Naive thymus-derived CD4-positive, alpha-beta T cell (primary cell): ENCODE measurements at regions not wholly inside any gene's neighbourhood (a gene's known extent, or its start where the extent isn't known, plus 50 kb on each side); places are given as distances from the start of the nearest gene placed in this dataset.

ENCODE experiments used
- ATAC-seq: fragments of 150-1000 bp; cut with Tn5 transposase; 2 replicates; pipeline ENCODE4 v1.10.0; 2021; ENCODE audit warnings: mild to moderate bottlenecking, moderate library complexity
- CTCF ChIA-PET: fragments of 350-600 bp; sonication (Branson Sonifier 250); formaldehyde crosslinking; loops from one replicate; lab custom pipeline; 2021; ENCODE audit warnings: antibody characterized with exemption; lab: Charles Lee
- POLR2A ChIA-PET: fragments of 350-600 bp; sonication (Branson Sonifier 250); formaldehyde crosslinking; loops from one replicate; lab custom pipeline; 2021; ENCODE audit warnings: antibody characterized with exemption, inconsistent platforms; lab: Charles Lee
- DNase-seq, 9 donors: peaks; one replicate each; pipeline versions ENCODE4 v3.0.0 to v3.0.0-alpha.2; 2020 to 2022; ENCODE audit warnings: mixed read lengths in 1 of 9
- H3K27ac ChIP-seq: one replicate; pipeline ENCODE4 v1.7.0; 2013; ENCODE audit warnings: mild to moderate bottlenecking, low read depth, low read length, moderate library complexity
- H3K27me3 ChIP-seq, 2 donors: one replicate each; pipeline ENCODE4 v1.7.0; 2013; ENCODE audit warnings: low read length in 2 of 2, mild to moderate bottlenecking in 2 of 2, moderate library complexity in 2 of 2; ENCODE audit not compliant: control insufficient read depth in 2 of 2, insufficient read depth in 2 of 2
- H3K36me3 ChIP-seq, 3 experiments: 1 replicate in 2 of 3; 2 replicates in 1 of 3; pipeline ENCODE4 v1.7.0; 2013; ENCODE audit warnings: low read length in 3 of 3, mild to moderate bottlenecking in 3 of 3, moderate library complexity in 1 of 3; ENCODE audit not compliant: insufficient read depth in 3 of 3, control insufficient read depth in 2 of 3
- H3K4me1 ChIP-seq, 2 donors: one replicate each; pipeline ENCODE4 v1.7.0; 2013; ENCODE audit warnings: low read length in 2 of 2, mild to moderate bottlenecking in 2 of 2, moderate library complexity in 1 of 2; ENCODE audit not compliant: control insufficient read depth in 2 of 2, insufficient read depth in 2 of 2
- H3K4me3 ChIP-seq: 2 replicates; pipeline ENCODE4 v1.7.0; 2013; ENCODE audit warnings: mild to moderate bottlenecking, low read length
- H3K9me3 ChIP-seq, 3 experiments: 1 replicate in 2 of 3; 2 replicates in 1 of 3; pipeline ENCODE4 v1.7.0; 2013; ENCODE audit warnings: low read length in 3 of 3; ENCODE audit not compliant: control insufficient read depth in 2 of 3
- H3K27ac Mint-ChIP-seq, 9 donors: one replicate each; pipeline ENCODE4 v1.8.0; 2020 to 2022; ENCODE audit warnings: mixed read lengths in 9 of 9, mild to moderate bottlenecking in 8 of 9, moderate library complexity in 5 of 9, inconsistent platforms in 2 of 9
- H3K27me3 Mint-ChIP-seq, 5 donors: one replicate each; pipeline ENCODE4 v1.8.0; 2021 to 2022; ENCODE audit warnings: mixed read lengths in 5 of 5, mild to moderate bottlenecking in 1 of 5
- H3K36me3 Mint-ChIP-seq, 5 donors: one replicate each; pipeline ENCODE4 v1.8.0; 2020 to 2022; ENCODE audit warnings: mixed read lengths in 5 of 5, mild to moderate bottlenecking in 3 of 5, inconsistent platforms in 1 of 5
- H3K4me1 Mint-ChIP-seq, 7 donors: one replicate each; pipeline ENCODE4 v1.8.0; 2020 to 2022; ENCODE audit warnings: mixed read lengths in 7 of 7, mild to moderate bottlenecking in 3 of 7, inconsistent platforms in 1 of 7
- H3K4me3 Mint-ChIP-seq, 10 donors: one replicate each; pipeline ENCODE4 v1.8.0; 2020 to 2022; ENCODE audit warnings: mild to moderate bottlenecking in 10 of 10, mixed read lengths in 10 of 10, moderate library complexity in 6 of 10, inconsistent platforms in 2 of 10
- H3K9me3 Mint-ChIP-seq, 11 donors: one replicate each; pipeline ENCODE4 v1.8.0; 2020 to 2022; ENCODE audit warnings: mixed read lengths in 11 of 11, mild to moderate bottlenecking in 4 of 11, inconsistent platforms in 1 of 11, moderate library complexity in 1 of 11
- intact Hi-C, 2 donors: fragments of 100-400 bp; cut with micrococcal nuclease; formaldehyde crosslinking; loops; one replicate each; pipeline ENCODE4 v1.15.1; 2023

- ChIA-PET CTCF (no interaction called here), POLR2A (no interaction called here)
- Histone ChIP-seq H3K36me3 (no peaks in the 10 kb centered on the region), H3K4me1 (no peaks in the 10 kb centered on the region), H3K27me3 (no peaks in the 10 kb centered on the region), H3K4me3 (no peak overlapping the region), H3K9me3 (no peaks in the 10 kb centered on the region), H3K27ac (no peak overlapping the region)
- no peaks in the 10 kb centered on the region for H3K27me3 Mint-ChIP-seq
- DNase-seq (no peak), ATAC-seq (no peak)
- peaks cover 5 to 57% (median 24%) of the 10 kb centered on the region in 11 donors for H3K9me3 Mint-ChIP-seq
- no peak overlapping the region for H3K4me3 Mint-ChIP-seq
- intact Hi-C loops = no loop called here
- H3K4me1 Mint-ChIP-seq = peaks cover 0 to 1% (median 0%) of the 10 kb centered on the region in 7 donors
- no peak overlapping the region for H3K27ac Mint-ChIP-seq
- H3K36me3 Mint-ChIP-seq = peaks cover 0 to 4% (median 0%) of the 10 kb centered on the region in 5 donors
These were observed 1537.6 kb upstream of the CDH9 start for GRCh38 chr5:28576022-28576421.

- no peaks in the 10 kb centered on the region for H3K9me3 ChIP-seq
- H3K27me3 Mint-ChIP-seq = no peaks in the 10 kb centered on the region
- H3K36me3 Mint-ChIP-seq = peaks cover 0 to 4% (median 0%) of the 10 kb centered on the region in 5 donors
- CTCF ChIA-PET = no interaction called here
- no peak overlapping the region for H3K4me3 Mint-ChIP-seq
- POLR2A ChIA-PET = no interaction called here
- intact Hi-C loops = no loop called here
- H3K27ac Mint-ChIP-seq = no peak overlapping the region
- no peak for ATAC-seq
- H3K27ac ChIP-seq = no peak overlapping the region
- H3K36me3 ChIP-seq = no peaks in the 10 kb centered on the region
- H3K27me3 ChIP-seq = no peaks in the 10 kb centered on the region
- no peak for DNase-seq
- no peak overlapping the region for H3K4me3 ChIP-seq
- peaks cover 0 to 1% (median 0%) of the 10 kb centered on the region in 7 donors for H3K4me1 Mint-ChIP-seq
- no peaks in the 10 kb centered on the region for H3K4me1 ChIP-seq
- H3K9me3 Mint-ChIP-seq = peaks cover 5 to 53% (median 24%) of the 10 kb centered on the region in 11 donors
These were observed 1537.0 kb upstream of the CDH9 start for GRCh38 chr5:28575368-28575767.

GRCh38 chr5:28574606-28575005 lies 1536.2 kb upstream of the CDH9 start:
- intact Hi-C loops = no loop called here
- Mint-ChIP-seq H3K4me3 (no peak overlapping the region), H3K36me3 (peaks cover 0 to 2% (median 0%) of the 10 kb centered on the region in 5 donors), H3K9me3 (peaks cover 5 to 45% (median 24%) of the 10 kb centered on the region in 11 donors), H3K27me3 (no peaks in the 10 kb centered on the region), H3K4me1 (no peaks in the 10 kb centered on the region), H3K27ac (no peak overlapping the region)
- H3K9me3 ChIP-seq = no peaks in the 10 kb centered on the region
- no peak for DNase-seq
- no peak for ATAC-seq
- H3K36me3 ChIP-seq = no peaks in the 10 kb centered on the region
- ChIA-PET CTCF (no interaction called here), POLR2A (no interaction called here)
- no peaks in the 10 kb centered on the region for H3K4me1 ChIP-seq
- H3K27ac ChIP-seq = no peak overlapping the region
- no peak overlapping the region for H3K4me3 ChIP-seq
- H3K27me3 ChIP-seq = no peaks in the 10 kb centered on the region

- Histone ChIP-seq H3K36me3 (no peaks in the 10 kb centered on the region), H3K27ac (no peak overlapping the region), H3K27me3 (no peaks in the 10 kb centered on the region), H3K4me3 (no peak overlapping the region), H3K9me3 (no peaks in the 10 kb centered on the region), H3K4me1 (no peaks in the 10 kb centered on the region)
- H3K36me3 Mint-ChIP-seq = peaks cover 0 to 3% (median 0%) of the 10 kb centered on the region in 5 donors
- ChIA-PET POLR2A (no interaction called here), CTCF (no interaction called here)
- ATAC-seq = no peak
- no peaks in the 10 kb centered on the region for H3K4me1 Mint-ChIP-seq
- peaks cover 4 to 24% (median 8%) of the 10 kb centered on the region in 11 donors for H3K9me3 Mint-ChIP-seq
- H3K4me3 Mint-ChIP-seq = no peak overlapping the region
- DNase-seq = no peak
- H3K27ac Mint-ChIP-seq = no peak overlapping the region
- intact Hi-C loops = no loop called here
- no peaks in the 10 kb centered on the region for H3K27me3 Mint-ChIP-seq
These were observed 1528.7 kb upstream of the CDH9 start for GRCh38 chr5:28567048-28567447.

GRCh38 chr5:28561522-28561921 lies 1523.1 kb upstream of the CDH9 start:
- ChIA-PET CTCF (no interaction called here), POLR2A (no interaction called here)
- no peaks in the 10 kb centered on the region for H3K4me1 ChIP-seq
- H3K27me3 Mint-ChIP-seq = no peaks in the 10 kb centered on the region
- H3K9me3 Mint-ChIP-seq = peaks cover 4 to 22% (median 10%) of the 10 kb centered on the region in 11 donors
- no peaks in the 10 kb centered on the region for H3K4me1 Mint-ChIP-seq
- no peak overlapping the region for H3K27ac ChIP-seq
- no peak overlapping the region for H3K4me3 ChIP-seq
- no peaks in the 10 kb centered on the region for H3K27me3 ChIP-seq
- H3K9me3 ChIP-seq = peaks cover 0 to 8% (median under 1%) of the 10 kb centered on the region in 3 experiments
- H3K4me3 Mint-ChIP-seq = no peak overlapping the region
- DNase-seq (no peak), ATAC-seq (no peak)
- H3K36me3 ChIP-seq = no peaks in the 10 kb centered on the region
- H3K36me3 Mint-ChIP-seq = peaks cover 0 to 3% (median 0%) of the 10 kb centered on the region in 5 donors
- intact Hi-C loops = no loop called here
- H3K27ac Mint-ChIP-seq = no peak overlapping the region

- CTCF ChIA-PET = no interaction called here
- H3K4me3 Mint-ChIP-seq = no peak overlapping the region
- H3K4me1 Mint-ChIP-seq = no peaks in the 10 kb centered on the region
- no peaks in the 10 kb centered on the region for H3K4me1 ChIP-seq
- H3K4me3 ChIP-seq = no peak overlapping the region
- DNase-seq = no peak
- no peak overlapping the region for H3K27ac ChIP-seq
- intact Hi-C loops = no loop called here
- no peaks in the 10 kb centered on the region for H3K27me3 ChIP-seq
- peaks cover 2 to 41% (median 15%) of the 10 kb centered on the region in 11 donors for H3K9me3 Mint-ChIP-seq
- no peaks in the 10 kb centered on the region for H3K36me3 Mint-ChIP-seq
- peaks cover 0 to 8% (median 5%) of the 10 kb centered on the region in 3 experiments for H3K9me3 ChIP-seq
- no peak overlapping the region for H3K27ac Mint-ChIP-seq
- no peak for ATAC-seq
- H3K36me3 ChIP-seq = no peaks in the 10 kb centered on the region
- H3K27me3 Mint-ChIP-seq = no peaks in the 10 kb centered on the region
- POLR2A ChIA-PET = no interaction called here
These were observed 1519.8 kb upstream of the CDH9 start for GRCh38 chr5:28558196-28558595.

GRCh38 chr5:28557114-28557513 lies 1518.7 kb upstream of the CDH9 start:
- H3K27me3 ChIP-seq = no peaks in the 10 kb centered on the region
- CTCF ChIA-PET = no interaction called here

More at GRCh38 chr5:28557114-28557513, 1518.7 kb upstream of the CDH9 start:
- no peak overlapping the region for H3K4me3 Mint-ChIP-seq
- ATAC-seq = no peak
- no peak for DNase-seq
- intact Hi-C loops = no loop called here
- H3K27me3 Mint-ChIP-seq = no peaks in the 10 kb centered on the region
- no peaks in the 10 kb centered on the region for H3K4me1 Mint-ChIP-seq
- H3K27ac Mint-ChIP-seq = no peak overlapping the region
- H3K9me3 Mint-ChIP-seq = peaks cover 2 to 48% (median 13%) of the 10 kb centered on the region in 11 donors
- H3K36me3 Mint-ChIP-seq = no peaks in the 10 kb centered on the region
- Histone ChIP-seq H3K9me3 (peaks cover 0 to 8% (median 5%) of the 10 kb centered on the region in 3 experiments), H3K36me3 (no peaks in the 10 kb centered on the region), H3K4me3 (no peak overlapping the region), H3K27ac (no peak overlapping the region), H3K4me1 (no peaks in the 10 kb centered on the region)
- POLR2A ChIA-PET = no interaction called here
